ENCODE measurements at regions not wholly inside any gene's neighbourhood (a gene's known extent, or its start where the extent isn't known, plus 50 kb on each side); places are given as distances from the start of the nearest gene placed in this dataset.

DNA sequence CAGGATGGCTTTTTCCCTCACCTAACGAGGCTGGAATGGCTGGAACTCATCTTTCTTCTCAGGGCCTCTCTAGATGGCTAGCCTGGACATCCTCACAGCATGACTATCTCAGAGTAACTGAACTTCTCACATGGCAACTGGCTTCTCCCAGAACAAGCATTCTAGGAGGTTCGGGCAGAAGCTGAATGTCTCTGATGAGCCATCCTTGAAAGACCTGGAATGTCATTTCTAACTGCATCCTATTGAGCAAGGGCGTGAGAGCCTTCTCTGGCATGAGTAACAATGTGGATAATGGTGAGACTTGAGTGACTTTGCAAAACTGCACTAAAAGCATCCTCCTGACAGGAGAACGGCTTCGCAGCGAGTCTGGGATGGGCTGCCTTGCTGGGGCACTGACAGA, 487.7 kb downstream of the MAT2B start:
- no peaks in the 10 kb centered on the region for H3K4me1 ChIP-seq (ENCODE audit: control insufficient read depth in 2 of 2, insufficient read depth in 2 of 2, low read length in 2 of 2)
- H3K9me3 ChIP-seq (ENCODE audit: control insufficient read depth in 2 of 2, low read length in 2 of 2) = no peaks in the 10 kb centered on the region
- no peak overlapping the region for H3K4me3 ChIP-seq (ENCODE audit: low read length in 2 of 2)
- no peak overlapping the region for H3K9ac ChIP-seq (ENCODE audit: low read depth in 1 of 2, low read length in 2 of 2)
- no peaks in the 10 kb centered on the region for H3K36me3 ChIP-seq (ENCODE audit: control insufficient read depth in 2 of 2, insufficient read depth in 2 of 2, low read length in 2 of 2)
- no peak overlapping the region for H3K27ac ChIP-seq (ENCODE audit: low read depth in 2 of 2, low read length in 2 of 2)
- no peaks in the 10 kb centered on the region for H3K27me3 ChIP-seq (ENCODE audit: control insufficient read depth in 2 of 2, insufficient read depth in 2 of 2, low read length in 2 of 2)

DNA sequence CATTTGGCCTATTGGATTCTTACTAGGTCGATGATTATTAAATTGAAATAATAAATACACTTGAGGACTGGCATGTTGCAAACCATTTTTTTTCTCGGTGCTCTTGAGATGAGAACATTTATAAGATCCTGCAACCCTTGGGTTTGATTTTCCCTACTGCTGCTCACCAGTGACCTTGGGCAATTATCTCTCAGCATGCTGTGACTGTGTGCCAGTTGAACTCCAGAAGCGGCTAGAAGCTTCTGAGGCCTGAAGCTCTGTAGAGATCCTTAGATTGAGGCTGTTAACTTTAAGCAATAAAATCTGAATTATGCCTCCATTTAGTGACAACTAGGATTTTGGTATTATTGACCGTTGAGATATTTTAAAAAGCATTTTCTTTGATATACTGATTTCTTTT, 489.8 kb downstream of the MAT2B start:
- H3K27me3 ChIP-seq (ENCODE audit: control insufficient read depth in 2 of 2, insufficient read depth in 2 of 2, low read length in 2 of 2) = no peaks in the 10 kb centered on the region
- H3K9me3 ChIP-seq (ENCODE audit: control insufficient read depth in 2 of 2, low read length in 2 of 2) = no peaks in the 10 kb centered on the region
- no peak overlapping the region for H3K4me3 ChIP-seq (ENCODE audit: low read length in 2 of 2)
- H3K36me3 ChIP-seq (ENCODE audit: control insufficient read depth in 2 of 2, insufficient read depth in 2 of 2, low read length in 2 of 2) = no peaks in the 10 kb centered on the region
- no peak overlapping the region for H3K9ac ChIP-seq (ENCODE audit: low read depth in 1 of 2, low read length in 2 of 2)
- H3K4me1 ChIP-seq (ENCODE audit: control insufficient read depth in 2 of 2, insufficient read depth in 2 of 2, low read length in 2 of 2) = no peaks in the 10 kb centered on the region
- no peak overlapping the region for H3K27ac ChIP-seq (ENCODE audit: low read depth in 2 of 2, low read length in 2 of 2)

DNA sequence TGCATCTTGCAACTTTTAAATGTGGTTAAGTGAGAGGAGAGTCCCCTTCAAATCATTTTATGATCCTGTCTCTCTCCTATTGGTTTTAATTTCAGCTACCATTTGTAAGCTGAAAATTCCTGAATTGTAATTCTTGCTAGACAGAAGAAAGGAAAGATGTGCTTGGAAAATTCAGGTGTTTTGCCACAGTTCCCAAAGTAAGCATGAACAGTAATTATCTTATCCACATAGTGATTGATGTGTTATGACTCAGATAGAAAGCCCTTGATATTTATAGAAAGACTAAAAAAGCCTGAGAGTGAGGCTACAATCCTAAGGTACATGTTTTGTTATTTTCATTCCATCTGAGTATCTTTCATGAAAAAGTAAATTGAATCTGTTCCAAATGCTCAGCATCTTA, 492.5 kb downstream of the MAT2B start:
- Histone ChIP-seq H3K4me1 (ENCODE audit: control insufficient read depth in 2 of 2, insufficient read depth in 2 of 2, low read length in 2 of 2) (no peaks in the 10 kb centered on the region), H3K9ac (ENCODE audit: low read depth in 1 of 2, low read length in 2 of 2) (no peak overlapping the region), H3K4me3 (ENCODE audit: low read length in 2 of 2) (no peak overlapping the region), H3K27ac (ENCODE audit: low read depth in 2 of 2, low read length in 2 of 2) (no peak overlapping the region), H3K9me3 (ENCODE audit: control insufficient read depth in 2 of 2, low read length in 2 of 2) (no peaks in the 10 kb centered on the region), H3K27me3 (ENCODE audit: control insufficient read depth in 2 of 2, insufficient read depth in 2 of 2, low read length in 2 of 2) (no peaks in the 10 kb centered on the region), H3K36me3 (ENCODE audit: control insufficient read depth in 2 of 2, insufficient read depth in 2 of 2, low read length in 2 of 2) (no peaks in the 10 kb centered on the region)

DNA sequence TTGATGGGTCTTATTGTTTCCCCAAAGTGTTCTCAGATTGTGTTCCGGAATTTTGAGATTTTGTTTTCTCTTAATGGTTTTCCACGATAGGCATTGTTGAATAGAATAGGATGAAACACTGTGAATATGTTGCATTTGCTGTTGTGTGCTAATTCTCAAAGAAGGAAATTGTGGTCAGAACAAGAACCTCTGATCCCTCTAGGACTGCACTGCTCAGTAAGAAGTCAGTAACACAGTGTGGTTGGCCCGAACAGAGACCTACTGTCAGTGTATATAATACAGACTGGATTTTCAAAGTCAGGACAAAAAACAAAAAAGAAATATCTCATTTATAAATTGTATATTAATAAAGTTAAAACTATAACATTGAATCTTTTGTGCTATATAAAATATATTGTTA, 494.8 kb downstream of the MAT2B start:
- Histone ChIP-seq H3K4me1 (ENCODE audit: control insufficient read depth in 2 of 2, insufficient read depth in 2 of 2, low read length in 2 of 2) (no peaks in the 10 kb centered on the region), H3K27me3 (ENCODE audit: control insufficient read depth in 2 of 2, insufficient read depth in 2 of 2, low read length in 2 of 2) (no peaks in the 10 kb centered on the region), H3K9me3 (ENCODE audit: control insufficient read depth in 2 of 2, low read length in 2 of 2) (no peaks in the 10 kb centered on the region), H3K36me3 (ENCODE audit: control insufficient read depth in 2 of 2, insufficient read depth in 2 of 2, low read length in 2 of 2) (no peaks in the 10 kb centered on the region), H3K27ac (ENCODE audit: low read depth in 2 of 2, low read length in 2 of 2) (no peak overlapping the region), H3K4me3 (ENCODE audit: low read length in 2 of 2) (no peak overlapping the region), H3K9ac (ENCODE audit: low read depth in 1 of 2, low read length in 2 of 2) (no peak overlapping the region)

GRCh38 chr5:164000819-164001218, 495.4 kb downstream of the MAT2B start:
- Histone ChIP-seq H3K4me3 (ENCODE audit: low read length in 2 of 2) (no peak overlapping the region), H3K36me3 (ENCODE audit: control insufficient read depth in 2 of 2, insufficient read depth in 2 of 2, low read length in 2 of 2) (no peaks in the 10 kb centered on the region), H3K9me3 (ENCODE audit: control insufficient read depth in 2 of 2, low read length in 2 of 2) (no peaks in the 10 kb centered on the region), H3K27ac (ENCODE audit: low read depth in 2 of 2, low read length in 2 of 2) (no peak overlapping the region), H3K9ac (ENCODE audit: low read depth in 1 of 2, low read length in 2 of 2) (no peak overlapping the region), H3K27me3 (ENCODE audit: control insufficient read depth in 2 of 2, insufficient read depth in 2 of 2, low read length in 2 of 2) (no peaks in the 10 kb centered on the region), H3K4me1 (ENCODE audit: control insufficient read depth in 2 of 2, insufficient read depth in 2 of 2, low read length in 2 of 2) (no peaks in the 10 kb centered on the region)

DNA sequence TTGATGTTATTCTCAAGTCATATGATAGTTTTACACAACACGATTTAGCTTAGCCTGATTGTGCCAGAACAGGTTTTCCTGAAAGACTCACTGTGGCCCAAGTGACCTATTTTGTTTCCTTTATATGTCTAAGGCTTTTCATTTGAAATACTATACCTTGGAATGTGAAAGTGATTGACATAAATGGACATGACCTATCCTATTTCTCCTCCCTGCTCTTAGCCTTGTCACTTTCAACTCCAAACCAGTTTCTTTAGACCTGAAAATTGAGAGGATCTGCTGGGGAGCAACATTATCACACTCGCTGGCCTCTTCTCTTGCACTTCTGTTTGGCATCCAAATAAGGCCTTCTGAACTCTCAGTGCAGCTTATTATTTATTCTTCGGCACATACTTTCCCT, 496.8 kb downstream of the MAT2B start:
- Histone ChIP-seq H3K27me3 (ENCODE audit: control insufficient read depth in 2 of 2, insufficient read depth in 2 of 2, low read length in 2 of 2) (no peaks in the 10 kb centered on the region), H3K9me3 (ENCODE audit: control insufficient read depth in 2 of 2, low read length in 2 of 2) (no peaks in the 10 kb centered on the region), H3K27ac (ENCODE audit: low read depth in 2 of 2, low read length in 2 of 2) (no peak overlapping the region), H3K4me3 (ENCODE audit: low read length in 2 of 2) (no peak overlapping the region), H3K36me3 (ENCODE audit: control insufficient read depth in 2 of 2, insufficient read depth in 2 of 2, low read length in 2 of 2) (no peaks in the 10 kb centered on the region), H3K4me1 (ENCODE audit: control insufficient read depth in 2 of 2, insufficient read depth in 2 of 2, low read length in 2 of 2) (no peaks in the 10 kb centered on the region), H3K9ac (ENCODE audit: low read depth in 1 of 2, low read length in 2 of 2) (no peak overlapping the region)

GRCh38 chr5:164002628-164003027, 497.2 kb downstream of the MAT2B start:
- H3K4me1 ChIP-seq (ENCODE audit: control insufficient read depth in 2 of 2, insufficient read depth in 2 of 2, low read length in 2 of 2) = no peaks in the 10 kb centered on the region
- H3K9me3 ChIP-seq (ENCODE audit: control insufficient read depth in 2 of 2, low read length in 2 of 2) = no peaks in the 10 kb centered on the region
- H3K9ac ChIP-seq (ENCODE audit: low read depth in 1 of 2, low read length in 2 of 2) = no peak overlapping the region
- no peak overlapping the region for H3K4me3 ChIP-seq (ENCODE audit: low read length in 2 of 2)
- no peaks in the 10 kb centered on the region for H3K27me3 ChIP-seq (ENCODE audit: control insufficient read depth in 2 of 2, insufficient read depth in 2 of 2, low read length in 2 of 2)
- H3K27ac ChIP-seq (ENCODE audit: low read depth in 2 of 2, low read length in 2 of 2) = no peak overlapping the region
- no peaks in the 10 kb centered on the region for H3K36me3 ChIP-seq (ENCODE audit: control insufficient read depth in 2 of 2, insufficient read depth in 2 of 2, low read length in 2 of 2)

DNA sequence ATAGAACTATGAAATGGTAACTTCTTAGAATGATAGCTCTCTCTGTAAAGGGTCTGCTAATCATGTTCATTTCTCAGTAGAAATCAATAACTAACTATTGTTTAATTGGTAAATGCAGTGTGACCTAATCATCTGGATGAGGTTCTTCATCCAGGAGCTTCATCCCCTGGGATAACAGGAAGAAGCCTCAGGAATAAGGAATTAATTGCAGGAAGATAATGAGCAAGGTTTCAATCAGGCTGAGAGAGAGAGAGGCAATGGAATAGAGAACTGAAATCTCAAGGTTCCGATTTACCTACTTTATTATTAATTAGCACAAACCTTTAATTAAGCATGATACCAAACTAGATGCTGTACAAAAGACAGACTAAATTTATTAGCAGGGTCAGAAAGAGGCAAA, 499.7 kb downstream of the MAT2B start:
- no peak overlapping the region for H3K9ac ChIP-seq (ENCODE audit: low read depth in 1 of 2, low read length in 2 of 2)
- H3K4me1 ChIP-seq (ENCODE audit: control insufficient read depth in 2 of 2, insufficient read depth in 2 of 2, low read length in 2 of 2) = no peaks in the 10 kb centered on the region
- no peak overlapping the region for H3K4me3 ChIP-seq (ENCODE audit: low read length in 2 of 2)
- H3K36me3 ChIP-seq (ENCODE audit: control insufficient read depth in 2 of 2, insufficient read depth in 2 of 2, low read length in 2 of 2) = no peaks in the 10 kb centered on the region
- no peaks in the 10 kb centered on the region for H3K9me3 ChIP-seq (ENCODE audit: control insufficient read depth in 2 of 2, low read length in 2 of 2)
- no peaks in the 10 kb centered on the region for H3K27me3 ChIP-seq (ENCODE audit: control insufficient read depth in 2 of 2, insufficient read depth in 2 of 2, low read length in 2 of 2)
- H3K27ac ChIP-seq (ENCODE audit: low read depth in 2 of 2, low read length in 2 of 2) = no peak overlapping the region

DNA sequence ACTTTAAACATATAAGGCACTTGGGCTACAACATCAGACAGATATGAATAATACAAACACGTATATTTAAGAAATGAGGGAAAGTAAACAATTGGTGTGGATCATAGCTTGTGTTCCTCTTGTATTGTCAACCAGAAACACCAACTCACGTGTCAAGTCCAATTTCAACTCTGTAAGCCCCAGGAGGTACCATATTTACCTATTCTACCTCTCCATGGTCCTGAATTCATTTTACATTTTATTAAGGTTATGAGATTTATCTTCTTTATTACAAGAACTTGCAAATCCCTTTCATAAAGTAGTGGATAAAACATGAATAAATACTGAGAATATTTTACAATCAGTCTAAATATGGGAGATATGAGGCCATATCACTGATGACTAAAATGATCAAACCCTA, 501.6 kb downstream of the MAT2B start:
- Histone ChIP-seq H3K9ac (ENCODE audit: low read depth in 1 of 2, low read length in 2 of 2) (no peak overlapping the region), H3K36me3 (ENCODE audit: control insufficient read depth in 2 of 2, insufficient read depth in 2 of 2, low read length in 2 of 2) (no peaks in the 10 kb centered on the region), H3K27ac (ENCODE audit: low read depth in 2 of 2, low read length in 2 of 2) (no peak overlapping the region), H3K4me1 (ENCODE audit: control insufficient read depth in 2 of 2, insufficient read depth in 2 of 2, low read length in 2 of 2) (no peaks in the 10 kb centered on the region), H3K4me3 (ENCODE audit: low read length in 2 of 2) (no peak overlapping the region), H3K27me3 (ENCODE audit: control insufficient read depth in 2 of 2, insufficient read depth in 2 of 2, low read length in 2 of 2) (no peaks in the 10 kb centered on the region), H3K9me3 (ENCODE audit: control insufficient read depth in 2 of 2, low read length in 2 of 2) (no peaks in the 10 kb centered on the region)

DNA sequence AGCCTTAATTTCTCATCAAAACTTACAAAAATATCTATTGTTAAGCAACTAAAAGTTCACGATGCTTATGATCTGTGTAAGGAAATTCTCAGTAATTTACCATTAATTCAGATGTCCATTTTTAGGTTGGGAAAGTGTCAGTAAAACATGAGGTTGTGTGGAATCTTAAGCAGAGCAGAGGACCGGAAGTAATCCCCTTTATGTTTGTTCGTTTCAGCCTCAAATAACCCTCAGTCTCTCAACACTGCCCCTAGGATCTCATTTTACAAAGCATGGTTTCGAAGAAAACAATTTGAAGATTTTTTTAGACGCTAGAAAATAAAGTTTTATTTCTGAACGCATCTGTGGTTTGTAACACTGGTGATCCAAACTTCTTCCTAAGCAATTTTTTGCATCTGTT, 504.2 kb downstream of the MAT2B start:
- H3K9ac ChIP-seq (ENCODE audit: low read depth in 1 of 2, low read length in 2 of 2) = no peak overlapping the region
- no peaks in the 10 kb centered on the region for H3K27me3 ChIP-seq (ENCODE audit: control insufficient read depth in 2 of 2, insufficient read depth in 2 of 2, low read length in 2 of 2)
- H3K27ac ChIP-seq (ENCODE audit: low read depth in 2 of 2, low read length in 2 of 2) = no peak overlapping the region
- no peaks in the 10 kb centered on the region for H3K36me3 ChIP-seq (ENCODE audit: control insufficient read depth in 2 of 2, insufficient read depth in 2 of 2, low read length in 2 of 2)
- H3K4me1 ChIP-seq (ENCODE audit: control insufficient read depth in 2 of 2, insufficient read depth in 2 of 2, low read length in 2 of 2) = no peaks in the 10 kb centered on the region
- H3K4me3 ChIP-seq (ENCODE audit: low read length in 2 of 2) = no peak overlapping the region
- H3K9me3 ChIP-seq (ENCODE audit: control insufficient read depth in 2 of 2, low read length in 2 of 2) = no peaks in the 10 kb centered on the region

DNA sequence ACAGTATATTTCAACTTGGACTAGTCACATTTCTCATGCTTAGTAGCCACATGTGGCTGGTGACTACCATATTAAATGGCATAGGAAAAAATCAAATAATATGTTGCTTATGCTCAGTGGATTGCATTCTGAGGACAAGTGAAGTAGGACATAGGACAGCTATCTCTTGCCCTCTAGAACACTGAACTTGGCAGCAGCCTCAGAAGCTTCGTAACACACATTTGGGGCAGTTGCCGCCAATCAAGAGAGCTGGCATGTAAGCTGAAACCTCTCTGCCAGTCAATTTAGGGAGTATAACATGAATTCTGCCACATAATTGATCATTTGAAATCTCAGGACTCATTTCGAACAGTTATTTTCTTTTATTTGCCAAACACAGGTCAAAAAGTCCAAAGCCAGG, 505.5 kb downstream of the MAT2B start:
- no peaks in the 10 kb centered on the region for H3K36me3 ChIP-seq (ENCODE audit: control insufficient read depth in 2 of 2, insufficient read depth in 2 of 2, low read length in 2 of 2)
- H3K4me1 ChIP-seq (ENCODE audit: control insufficient read depth in 2 of 2, insufficient read depth in 2 of 2, low read length in 2 of 2) = no peaks in the 10 kb centered on the region
- no peak overlapping the region for H3K4me3 ChIP-seq (ENCODE audit: low read length in 2 of 2)
- H3K27me3 ChIP-seq (ENCODE audit: control insufficient read depth in 2 of 2, insufficient read depth in 2 of 2, low read length in 2 of 2) = no peaks in the 10 kb centered on the region
- no peak overlapping the region for H3K9ac ChIP-seq (ENCODE audit: low read depth in 1 of 2, low read length in 2 of 2)
- H3K27ac ChIP-seq (ENCODE audit: low read depth in 2 of 2, low read length in 2 of 2) = no peak overlapping the region
- H3K9me3 ChIP-seq (ENCODE audit: control insufficient read depth in 2 of 2, low read length in 2 of 2) = no peaks in the 10 kb centered on the region

Measured in mucosa of rectum (tissue), 2 donors.